ENCODE measurements at regions not wholly inside any gene's neighbourhood (a gene's known extent, or its start where the extent isn't known, plus 50 kb on each side); places are given as distances from the start of the nearest gene placed in this dataset.

GRCh38 chr5:175797521-175798038, 73.8 kb upstream of the CPLX2 start:
- TF ChIP-seq CTCF (IDR thresholded peaks at IDR 0.05) (no peak), POLR2AphosphoS5 (IDR thresholded peaks at IDR 0.05) (no peak)
